Upper lobe of left lung (tissue), 4 donors: ENCODE measurements at regions not wholly inside any gene's neighbourhood (a gene's known extent, or its start where the extent isn't known, plus 50 kb on each side); places are given as distances from the start of the nearest gene placed in this dataset.

Experiments
- CTCF ChIP-seq, 6 experiments: fragments of 450-650 bp in 4 of 6; fragments of 200-600 bp in 2 of 6; sonication (generic) in 2 of 6; IDR thresholded peaks; one replicate each; pipeline ENCODE4 v1.5.1; 2016 to 2019; ENCODE audit warnings: antibody characterized with exemption in 6 of 6
- POLR2A ChIP-seq, 4 donors: fragments of 450-650 bp; IDR thresholded peaks; one replicate each; pipeline ENCODE4 v1.5.1; 2016 to 2017; ENCODE audit warnings: antibody characterized with exemption in 4 of 4, mild to moderate bottlenecking in 2 of 4

- TF ChIP-seq CTCF (IDR thresholded peaks at IDR 0.05) = no peak
- TF ChIP-seq POLR2A (IDR thresholded peaks at IDR 0.05) = no peak
These were observed 127.8 kb downstream of the PTGER3 start for GRCh38 chr1:70919706-70920323.
